Heart left ventricle (tissue), 16 donors: ENCODE measurements at regions not wholly inside any gene's neighbourhood (a gene's known extent, or its start where the extent isn't known, plus 50 kb on each side); places are given as distances from the start of the nearest gene placed in this dataset.

Experiments
- ATAC-seq, 4 donors: fragments of 200-7000 bp; cut with Tn5 transposase; one replicate each; pipeline ENCODE4 v1.9.1; 2020 to 2022; ENCODE audit warnings: moderate library complexity in 4 of 4, mild to moderate bottlenecking in 3 of 4, moderate number of reproducible peaks in 1 of 4
- DNase-seq, 5 donors: peaks; one replicate each; pipeline ENCODE4 v3.0.0-alpha.2; 2020
- H3K27ac ChIP-seq, 12 donors: fragments of 200-600 bp; sonication (generic) in 4 of 12; one replicate each; pipeline versions ENCODE4 v1.5.0 to v1.8.0; 2016 to 2022; ENCODE audit warnings: mild to moderate bottlenecking in 2 of 12
- H3K27me3 ChIP-seq, 9 donors: fragments of 200-600 bp; sonication (generic) in 2 of 9; one replicate each; pipeline versions ENCODE4 v1.5.1 to v1.8.0; 2016 to 2022; ENCODE audit warnings: mild to moderate bottlenecking in 3 of 9
- H3K36me3 ChIP-seq, 9 donors: fragments of 200-600 bp; sonication (generic) in 2 of 9; one replicate each; pipeline versions ENCODE4 v1.5.0 to v1.8.0; 2018 to 2022; ENCODE audit warnings: mild to moderate bottlenecking in 2 of 9
- H3K4me1 ChIP-seq, 12 donors: fragments of 200-600 bp; sonication (generic) in 4 of 12; one replicate each; pipeline versions ENCODE4 v1.5.0 to v1.8.0; 2016 to 2022; ENCODE audit warnings: mild to moderate bottlenecking in 3 of 12
- H3K4me3 ChIP-seq, 12 donors: fragments of 200-600 bp; sonication (generic) in 4 of 12; one replicate each; pipeline versions ENCODE4 v1.5.0 to v1.8.0; 2017 to 2022; ENCODE audit warnings: mild to moderate bottlenecking in 9 of 12, moderate library complexity in 4 of 12
- H3K9me3 ChIP-seq, 12 donors: fragments of 200-600 bp; sonication (generic) in 4 of 12; one replicate each; pipeline versions ENCODE4 v1.5.0 to v1.8.0; 2016 to 2022; ENCODE audit warnings: mild to moderate bottlenecking in 1 of 12
- POLR2A ChIP-seq, 2 donors: fragments of 450-650 bp; IDR thresholded peaks; one replicate each; pipeline ENCODE4 v1.6.1; 2017; ENCODE audit warnings: antibody characterized with exemption in 2 of 2, mild to moderate bottlenecking in 2 of 2, moderate library complexity in 2 of 2
- WGBS, 4 donors: extraction: QIAGEN DNeasy Blood & Tissue Kit in 2 of 4; methylation state at CpG; one replicate each; pipeline versions ENCODE4 v1.1.5 to v1.1.7; 2013 to 2018; 5-methylcytosine and 5-hydroxymethylcytosine counted together
- intact Hi-C, 10 donors: fragments of 100-400 bp; cut with DNase I; formaldehyde crosslinking; loops; one replicate each; pipeline versions ENCODE4 v1.11.1 to v1.14.2; 2022
- TF ChIP-seq, protein P1 (sequence below), 12 donors: fragments of 200-600 bp; sonication (generic) in 4 of 12; IDR thresholded peaks; one replicate each; pipeline versions ENCODE4 v1.5.0 to v1.8.0; 2018 to 2022; ENCODE audit warnings: antibody characterized with exemption in 12 of 12, mild to moderate bottlenecking in 5 of 12
- donor health status: ischemic (EF 13 %, LVEDD 7.1; RV severe dilation, severe dysfunction).
- donor health status: healthy with polysubstance abuse.
- donor health status: DM: no; HTN: yes; CAD: no.
- donor health status: DM: no; HTN: no; CAD: no.
- donor health status: ischemic (EF 25% LVEDD 6.9; RV normal size, moderate dysfunction).
- donor health status: ischemic (EF 25% LVEDD 5.7; RV mildly dilated, moderate dysfunction).
- donor health status: healthy.
- donor health status: DM: yes; HTN: yes; CAD: no.
- donor health status: ischemic (EF 35%, LVEDD 5.7; RV mildly dilated, moderate dysfunction).
- donor health status: nonischemic (EF 11% LVEDD 7.7; RV severe dilation, severe dysfunction).
- donor health status: DM: yes; HTN: yes; CAD: no.
- donor health status: PGD.
- donor health status: ischemic (EF 29% LVEDD 5.4; RV normal size, mild dysfunction).
- donor health status: nonischemic (EF 23%, LVEDD 6.1; RV moderate dilation, normal function).

DNA sequence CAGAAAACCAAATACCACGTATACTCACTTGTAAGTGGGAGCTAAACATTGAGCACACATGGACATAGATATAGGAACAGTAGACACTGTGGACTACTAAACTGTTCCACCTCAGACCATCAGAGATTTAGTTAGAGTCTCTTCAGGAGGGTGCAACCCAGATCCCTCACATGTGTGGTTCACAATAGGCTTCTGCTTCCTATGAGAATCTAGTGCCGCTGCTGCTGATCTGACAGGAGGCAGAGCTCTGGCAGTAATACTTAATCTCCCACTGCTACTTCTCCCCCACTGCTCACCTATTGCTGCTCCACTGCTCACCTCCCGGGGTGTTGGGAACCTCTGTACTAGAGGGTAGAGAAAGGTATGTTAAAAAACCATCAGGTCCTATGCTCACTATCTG lies 533.3 kb downstream of the NSUN3 start:
- no peak overlapping the region for H3K27ac ChIP-seq
- 74 to 87% (median 80%) methylated on average over 3 of the region's 3 CpGs for WGBS, 4 donors
- H3K9me3 ChIP-seq = no peaks in the 10 kb centered on the region
- TF ChIP-seq, protein P1, sequence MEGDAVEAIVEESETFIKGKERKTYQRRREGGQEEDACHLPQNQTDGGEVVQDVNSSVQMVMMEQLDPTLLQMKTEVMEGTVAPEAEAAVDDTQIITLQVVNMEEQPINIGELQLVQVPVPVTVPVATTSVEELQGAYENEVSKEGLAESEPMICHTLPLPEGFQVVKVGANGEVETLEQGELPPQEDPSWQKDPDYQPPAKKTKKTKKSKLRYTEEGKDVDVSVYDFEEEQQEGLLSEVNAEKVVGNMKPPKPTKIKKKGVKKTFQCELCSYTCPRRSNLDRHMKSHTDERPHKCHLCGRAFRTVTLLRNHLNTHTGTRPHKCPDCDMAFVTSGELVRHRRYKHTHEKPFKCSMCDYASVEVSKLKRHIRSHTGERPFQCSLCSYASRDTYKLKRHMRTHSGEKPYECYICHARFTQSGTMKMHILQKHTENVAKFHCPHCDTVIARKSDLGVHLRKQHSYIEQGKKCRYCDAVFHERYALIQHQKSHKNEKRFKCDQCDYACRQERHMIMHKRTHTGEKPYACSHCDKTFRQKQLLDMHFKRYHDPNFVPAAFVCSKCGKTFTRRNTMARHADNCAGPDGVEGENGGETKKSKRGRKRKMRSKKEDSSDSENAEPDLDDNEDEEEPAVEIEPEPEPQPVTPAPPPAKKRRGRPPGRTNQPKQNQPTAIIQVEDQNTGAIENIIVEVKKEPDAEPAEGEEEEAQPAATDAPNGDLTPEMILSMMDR (IDR thresholded peaks at IDR 0.05) = no peak
- TF ChIP-seq POLR2A (IDR thresholded peaks at IDR 0.05) = no peak
- H3K4me3 ChIP-seq = no peak overlapping the region
- H3K36me3 ChIP-seq = no peaks in the 10 kb centered on the region
- no peaks in the 10 kb centered on the region for H3K4me1 ChIP-seq
- DNase-seq (no peak), ATAC-seq (no peak)
- intact Hi-C loops = no loop called here
- H3K27me3 ChIP-seq = no peaks in the 10 kb centered on the region

DNA sequence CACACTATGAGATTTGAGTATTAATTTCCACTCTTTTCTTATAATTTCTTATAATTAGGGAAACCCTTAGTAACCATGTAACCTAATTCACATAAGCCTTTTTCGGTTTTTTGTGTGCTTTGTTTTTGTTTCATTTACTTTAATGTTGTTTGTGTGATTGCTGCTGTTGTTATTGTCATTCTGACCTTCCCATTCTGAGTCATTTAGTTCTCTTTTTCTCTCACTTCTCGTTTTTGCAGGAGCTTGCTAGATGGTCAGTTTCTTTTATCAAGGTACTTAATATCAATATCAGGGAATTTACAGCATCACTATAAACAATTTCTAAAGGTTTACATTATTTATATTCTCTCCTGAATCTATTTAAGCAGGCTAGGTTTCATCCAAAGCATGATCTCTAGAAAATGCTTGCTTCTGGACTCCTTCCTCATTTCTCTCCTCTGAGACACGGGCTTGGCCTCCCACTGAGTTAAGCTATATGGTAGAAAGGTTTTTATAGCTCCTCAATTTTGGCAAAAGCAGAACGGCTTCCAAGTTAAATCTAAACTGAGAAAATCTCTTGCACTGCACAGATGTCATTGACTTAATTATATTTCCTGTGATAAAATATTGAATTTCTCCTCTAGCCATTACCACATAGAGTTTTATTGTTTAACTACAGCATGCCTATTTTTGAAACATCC lies 534.2 kb downstream of the NSUN3 start:
- DNase-seq = no peak
- TF ChIP-seq POLR2A (IDR thresholded peaks at IDR 0.05) = no peak
- TF ChIP-seq, protein P1 (IDR thresholded peaks at IDR 0.05) = no peak
- Histone ChIP-seq H3K4me1 (no peaks in the 10 kb centered on the region), H3K36me3 (no peaks in the 10 kb centered on the region), H3K27me3 (no peaks in the 10 kb centered on the region), H3K9me3 (no peaks in the 10 kb centered on the region), H3K27ac (no peak overlapping the region), H3K4me3 (no peak overlapping the region)
- intact Hi-C loops = no loop called here
- 49 to 55% (median 53%) methylated on average over 4 of the region's 4 CpGs for WGBS, 4 donors
- no peak for ATAC-seq

DNA sequence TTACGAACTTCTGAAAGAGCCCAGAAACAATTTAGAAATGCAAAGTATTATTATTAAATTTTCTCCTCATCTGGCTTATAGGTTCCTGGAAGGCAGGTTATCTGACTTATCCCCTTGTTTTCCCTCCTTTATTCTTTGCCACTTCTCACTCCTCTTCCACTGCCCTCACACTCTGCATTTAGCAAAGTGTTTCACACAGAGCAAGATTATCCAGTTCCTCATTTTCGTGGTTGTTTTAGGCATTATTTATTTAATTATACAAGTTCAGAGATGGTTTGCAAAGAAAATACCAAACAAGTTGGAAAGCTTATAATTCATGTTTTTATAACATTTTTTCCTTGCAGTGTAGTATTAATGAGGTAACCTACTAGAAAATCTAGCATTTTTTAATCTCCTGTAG lies 544.9 kb downstream of the NSUN3 start:
- Histone ChIP-seq H3K27me3 (no peaks in the 10 kb centered on the region), H3K4me1 (no peaks in the 10 kb centered on the region), H3K4me3 (no peak overlapping the region), H3K9me3 (no peaks in the 10 kb centered on the region), H3K27ac (no peak overlapping the region), H3K36me3 (no peaks in the 10 kb centered on the region)
- no peak for DNase-seq
- no peak for ATAC-seq
- 32 to 83% (median 69%) methylated on average over 2 of the region's 2 CpGs for whole genome bisulfite sequencing, 4 donors
- TF ChIP-seq POLR2A (IDR thresholded peaks at IDR 0.05) = no peak
- TF ChIP-seq, protein P1 (IDR thresholded peaks at IDR 0.05) = no peak
- intact Hi-C loops = no loop called here

DNA sequence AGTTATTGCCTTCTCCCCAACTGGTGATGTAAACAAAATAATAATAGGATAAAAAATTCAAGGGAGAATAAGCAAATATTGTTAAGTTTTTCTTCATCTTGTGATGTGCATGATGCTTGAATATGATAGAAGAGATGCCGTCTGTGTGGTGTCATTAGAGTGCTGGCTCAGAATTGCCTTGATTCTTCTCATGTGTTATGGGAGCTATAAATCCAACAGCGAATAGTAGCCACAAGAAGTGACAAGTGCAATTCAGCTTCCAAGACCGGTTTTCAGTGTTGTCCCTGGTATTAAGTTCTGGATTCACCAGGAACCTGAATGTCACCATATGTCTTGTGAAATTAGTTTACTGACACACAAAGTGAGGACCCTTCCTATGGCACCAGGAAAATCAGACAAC lies 547.0 kb downstream of the NSUN3 start:
- H3K4me1 ChIP-seq = no peaks in the 10 kb centered on the region
- no peak for ATAC-seq
- no peaks in the 10 kb centered on the region for H3K9me3 ChIP-seq
- TF ChIP-seq, protein P1 (IDR thresholded peaks at IDR 0.05) = no peak
- no peak for TF ChIP-seq POLR2A (IDR thresholded peaks at IDR 0.05)
- DNase-seq = no peak
- 83 to 90% (median 88%) methylated on average over 3 of the region's 3 CpGs for WGBS, 4 donors
- H3K27me3 ChIP-seq = no peaks in the 10 kb centered on the region
- no peak overlapping the region for H3K27ac ChIP-seq
- H3K36me3 ChIP-seq = no peaks in the 10 kb centered on the region
- no peak overlapping the region for H3K4me3 ChIP-seq
- intact Hi-C loops = no loop called here
